Chondrocyte (in vitro differentiated cells): ENCODE measurements at regions not wholly inside any gene's neighbourhood (a gene's known extent, or its start where the extent isn't known, plus 50 kb on each side); places are given as distances from the start of the nearest gene placed in this dataset.

Source experiments
- DNase-seq: peaks from one replicate; pipeline ENCODE4 v3.0.0; 2021; ENCODE audit warnings: mixed read lengths, low spot score
- H3K27ac Mint-ChIP-seq: one replicate; pipeline ENCODE4 v1.8.0; 2021; ENCODE audit warnings: mild to moderate bottlenecking, moderate library complexity, mixed read lengths; ENCODE audit not compliant: unreplicated experiment
- H3K27me3 Mint-ChIP-seq: 2 replicates; pipeline ENCODE4 v1.8.0; 2021; ENCODE audit warnings: low read depth, mixed read lengths
- H3K36me3 Mint-ChIP-seq: 2 replicates; pipeline ENCODE4 v1.8.0; 2021; ENCODE audit warnings: low read depth, mixed read lengths
- H3K4me1 Mint-ChIP-seq: 2 replicates; pipeline ENCODE4 v1.8.0; 2021; ENCODE audit warnings: low read depth, mild to moderate bottlenecking, mixed read lengths
- H3K4me3 Mint-ChIP-seq: one replicate; pipeline ENCODE4 v1.8.0; 2021; ENCODE audit warnings: mild to moderate bottlenecking, moderate library complexity, mixed read lengths; ENCODE audit not compliant: unreplicated experiment
- H3K9me3 Mint-ChIP-seq: 2 replicates; pipeline ENCODE4 v1.8.0; 2021; ENCODE audit warnings: low read depth, mixed read lengths
- TF ChIP-seq, protein P1 (sequence below): fragments of 200-600 bp; sonication (generic); IDR thresholded peaks from 2 replicates; pipeline ENCODE4 v1.5.0; 2021; ENCODE audit warnings: antibody characterized with exemption, mild to moderate bottlenecking, moderate library complexity

DNA sequence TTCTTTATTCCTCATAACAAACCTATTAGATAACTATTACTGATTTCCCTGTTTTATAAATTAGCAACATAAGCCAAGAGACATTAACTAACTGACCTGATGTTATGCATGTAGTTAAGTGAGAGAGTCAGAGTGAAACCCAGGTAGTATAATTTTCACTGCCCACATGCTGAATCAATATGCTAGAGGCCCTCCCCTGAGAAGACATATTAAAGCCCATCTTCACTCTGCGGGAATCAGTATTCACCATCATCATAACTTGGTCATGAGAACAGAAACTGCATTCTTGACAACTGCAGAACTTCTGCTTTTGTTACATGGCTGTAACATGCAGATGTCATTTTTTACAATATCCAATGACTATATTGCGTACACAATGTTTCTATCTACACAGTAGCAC is 1324.3 kb downstream of the ARAP2 start:
- Mint-ChIP-seq H3K27me3 (no peaks in the 10 kb centered on the region), H3K27ac (no peak overlapping the region), H3K36me3 (no peaks in the 10 kb centered on the region), H3K4me3 (no peak overlapping the region), H3K4me1 (no peaks in the 10 kb centered on the region), H3K9me3 (no peaks in the 10 kb centered on the region)
- DNase-seq: no peak
- TF ChIP-seq, protein P1, sequence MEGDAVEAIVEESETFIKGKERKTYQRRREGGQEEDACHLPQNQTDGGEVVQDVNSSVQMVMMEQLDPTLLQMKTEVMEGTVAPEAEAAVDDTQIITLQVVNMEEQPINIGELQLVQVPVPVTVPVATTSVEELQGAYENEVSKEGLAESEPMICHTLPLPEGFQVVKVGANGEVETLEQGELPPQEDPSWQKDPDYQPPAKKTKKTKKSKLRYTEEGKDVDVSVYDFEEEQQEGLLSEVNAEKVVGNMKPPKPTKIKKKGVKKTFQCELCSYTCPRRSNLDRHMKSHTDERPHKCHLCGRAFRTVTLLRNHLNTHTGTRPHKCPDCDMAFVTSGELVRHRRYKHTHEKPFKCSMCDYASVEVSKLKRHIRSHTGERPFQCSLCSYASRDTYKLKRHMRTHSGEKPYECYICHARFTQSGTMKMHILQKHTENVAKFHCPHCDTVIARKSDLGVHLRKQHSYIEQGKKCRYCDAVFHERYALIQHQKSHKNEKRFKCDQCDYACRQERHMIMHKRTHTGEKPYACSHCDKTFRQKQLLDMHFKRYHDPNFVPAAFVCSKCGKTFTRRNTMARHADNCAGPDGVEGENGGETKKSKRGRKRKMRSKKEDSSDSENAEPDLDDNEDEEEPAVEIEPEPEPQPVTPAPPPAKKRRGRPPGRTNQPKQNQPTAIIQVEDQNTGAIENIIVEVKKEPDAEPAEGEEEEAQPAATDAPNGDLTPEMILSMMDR: no peak

DNA sequence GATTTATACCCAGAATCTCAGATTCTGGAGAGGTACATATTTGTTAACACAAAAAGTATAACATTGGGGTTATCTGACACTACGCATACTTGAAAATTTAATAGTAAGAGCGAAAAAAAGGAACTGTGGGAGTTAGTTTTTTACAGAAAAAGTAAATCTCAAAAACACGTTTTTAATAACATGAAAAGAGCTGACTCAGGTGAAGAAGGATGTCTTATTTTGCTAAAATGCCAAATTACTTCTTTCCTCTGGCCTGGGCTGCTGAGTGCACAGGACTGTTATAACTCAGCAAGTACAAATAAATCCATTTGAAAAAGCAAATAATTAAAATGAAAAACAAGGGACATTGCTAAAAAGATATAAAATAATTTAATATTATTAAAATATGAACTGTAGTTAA is 1322.9 kb downstream of the ARAP2 start:
- no peaks in the 10 kb centered on the region for H3K27me3 Mint-ChIP-seq
- DNase-seq: no peak
- H3K27ac Mint-ChIP-seq: no peak overlapping the region
- H3K4me3 Mint-ChIP-seq: no peak overlapping the region
- no peaks in the 10 kb centered on the region for H3K36me3 Mint-ChIP-seq
- H3K4me1 Mint-ChIP-seq: no peaks in the 10 kb centered on the region
- TF ChIP-seq, protein P1: no peak
- H3K9me3 Mint-ChIP-seq: no peaks in the 10 kb centered on the region

DNA sequence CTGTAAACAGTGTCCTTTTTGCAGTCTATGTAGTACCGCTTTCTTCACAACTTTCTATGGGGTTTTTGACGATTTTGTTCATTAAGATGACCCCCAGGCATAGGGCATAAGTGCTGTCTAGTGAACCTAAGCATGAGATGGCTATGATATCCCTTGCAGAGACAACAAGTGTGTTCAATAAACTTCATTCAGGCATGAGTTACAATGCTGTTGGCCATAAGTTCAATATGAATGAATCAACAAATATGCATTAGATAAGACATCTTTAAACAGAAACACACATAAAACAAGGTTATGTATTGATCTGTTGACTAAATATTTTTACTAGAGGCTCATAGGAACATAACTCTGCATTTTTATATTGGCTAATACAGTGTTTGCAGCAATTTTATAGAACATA is 1322.0 kb downstream of the ARAP2 start:
- Mint-ChIP-seq H3K27me3 (no peaks in the 10 kb centered on the region), H3K36me3 (no peaks in the 10 kb centered on the region), H3K4me3 (no peak overlapping the region), H3K9me3 (no peaks in the 10 kb centered on the region), H3K4me1 (no peaks in the 10 kb centered on the region), H3K27ac (no peak overlapping the region)
- no peak for DNase-seq
- TF ChIP-seq, protein P1: no peak

DNA sequence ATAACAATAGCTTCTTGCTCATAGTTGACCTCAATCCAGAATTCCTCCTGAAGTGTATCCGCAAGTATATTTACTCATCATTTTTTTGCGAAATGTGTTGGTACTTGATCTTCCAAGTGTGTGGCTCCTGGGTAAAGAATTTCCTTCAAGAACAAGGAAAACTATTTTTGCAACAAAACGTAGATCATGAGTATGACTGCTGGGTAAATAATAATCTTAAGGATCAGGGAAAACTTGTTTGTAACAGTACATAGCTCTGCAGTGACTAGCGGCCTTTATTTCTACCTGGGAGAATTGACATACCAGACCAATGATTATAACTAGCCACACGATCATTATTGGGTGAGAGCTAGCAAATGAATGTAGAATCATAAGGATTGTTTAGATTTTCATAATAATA is 1311.7 kb downstream of the ARAP2 start:
- Mint-ChIP-seq H3K27me3 (peaks cover 2% of the 10 kb centered on the region), H3K9me3 (no peaks in the 10 kb centered on the region), H3K4me1 (no peaks in the 10 kb centered on the region), H3K36me3 (no peaks in the 10 kb centered on the region), H3K27ac (no peak overlapping the region), H3K4me3 (no peak overlapping the region)
- no peak for DNase-seq
- TF ChIP-seq, protein P1: no peak

DNA sequence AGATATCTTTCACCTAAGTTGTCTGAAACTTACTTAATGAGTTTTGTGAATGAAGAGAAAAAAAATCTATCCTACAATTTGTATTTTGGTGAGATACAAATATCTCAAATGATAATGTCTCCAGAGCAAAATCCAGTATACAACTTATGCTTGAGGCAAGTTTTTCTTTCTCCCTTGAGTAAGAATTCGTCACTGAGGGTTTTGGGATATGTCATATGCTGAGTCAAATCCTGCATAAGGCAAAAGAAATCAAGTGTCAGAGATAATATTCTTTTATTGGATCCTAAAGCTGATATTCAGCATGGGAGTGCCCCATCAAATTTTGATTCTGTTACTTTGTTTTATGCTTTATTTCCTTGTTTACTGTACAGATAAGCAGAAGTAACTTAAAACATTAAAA is 1308.6 kb downstream of the ARAP2 start:
- Mint-ChIP-seq H3K27me3 (peaks cover 2% of the 10 kb centered on the region), H3K4me1 (no peaks in the 10 kb centered on the region), H3K9me3 (no peaks in the 10 kb centered on the region), H3K27ac (no peak overlapping the region), H3K36me3 (no peaks in the 10 kb centered on the region), H3K4me3 (no peak overlapping the region)
- no peak for DNase-seq
- TF ChIP-seq, protein P1: no peak
